Neuronal stem cell (in vitro differentiated cells): ENCODE measurements at regions not wholly inside any gene's neighbourhood (a gene's known extent, or its start where the extent isn't known, plus 50 kb on each side); places are given as distances from the start of the nearest gene placed in this dataset.

ENCODE experiments used
- DNase-seq: peaks from one replicate; pipeline ENCODE4 v3.0.0-alpha.2; 2013; ENCODE audit warnings: low spot score
- H2AFZ ChIP-seq: one replicate; pipeline ENCODE4 v1.6.1; 2013; ENCODE audit warnings: mild to moderate bottlenecking, low read length, inconsistent platforms
- H2AK5ac ChIP-seq: 2 replicates; pipeline ENCODE4 v1.6.1; 2013; ENCODE audit warnings: low read depth, mild to moderate bottlenecking, inconsistent platforms, low read length, moderate library complexity, mixed read lengths
- H2BK120ac ChIP-seq: 2 replicates; pipeline ENCODE4 v1.6.1; 2013; ENCODE audit warnings: low read depth, mild to moderate bottlenecking, inconsistent platforms, low read length, moderate library complexity, mixed read lengths
- H2BK12ac ChIP-seq: one replicate; pipeline ENCODE4 v1.6.1; 2013; ENCODE audit warnings: low read length, inconsistent platforms
- H2BK15ac ChIP-seq: 2 replicates; pipeline ENCODE4 v1.6.1; 2013; ENCODE audit warnings: mild to moderate bottlenecking, low read length, inconsistent platforms, mixed read lengths
- H2BK5ac ChIP-seq: one replicate; pipeline ENCODE4 v1.6.1; 2013; ENCODE audit warnings: inconsistent platforms, mild to moderate bottlenecking, low read length, moderate library complexity
- H3K14ac ChIP-seq: one replicate; pipeline ENCODE4 v1.6.1; 2013; ENCODE audit warnings: low read length, inconsistent platforms
- H3K18ac ChIP-seq: 2 replicates; pipeline ENCODE4 v1.6.1; 2013; ENCODE audit warnings: low read length, inconsistent platforms
- H3K23ac ChIP-seq: 2 replicates; pipeline ENCODE4 v1.6.1; 2013; ENCODE audit warnings: low read depth, mild to moderate bottlenecking, mixed read lengths, low read length, inconsistent platforms; ENCODE audit not compliant: poor library complexity
- H3K27ac ChIP-seq: replicated peaks from 3 replicates; pipeline ENCODE4 v1.5.1; 2013; ENCODE audit warnings: low read length, inconsistent platforms
- H3K27me3 ChIP-seq, 3 experiments: 2 replicates each; pipeline ENCODE4 v1.6.1; 2013; ENCODE audit warnings: low read length in 3 of 3, mild to moderate bottlenecking in 2 of 3, inconsistent platforms in 1 of 3, low read depth in 1 of 3, mixed read lengths in 1 of 3, moderate library complexity in 1 of 3; ENCODE audit not compliant: control insufficient read depth in 3 of 3, insufficient read depth in 3 of 3
- H3K36me3 ChIP-seq, 2 donors: replicated peaks in 1 of 2; 2 replicates each; pipeline ENCODE4 v1.6.1; 2013; ENCODE audit warnings: low read length in 2 of 2; ENCODE audit not compliant: control insufficient read depth in 2 of 2, insufficient read depth in 2 of 2
- H3K4ac ChIP-seq: 2 replicates; pipeline ENCODE4 v1.6.1; 2013; ENCODE audit warnings: inconsistent platforms, mild to moderate bottlenecking, low read length, moderate library complexity
- H3K4me1 ChIP-seq, 2 donors: 1 replicate in 1 of 2; 2 replicates in 1 of 2; pipeline ENCODE4 v1.6.1; 2013; ENCODE audit warnings: low read length in 2 of 2, low read depth in 1 of 2; ENCODE audit not compliant: control insufficient read depth in 2 of 2, insufficient read depth in 1 of 2
- H3K4me2 ChIP-seq: one replicate; pipeline ENCODE4 v1.6.1; 2013; ENCODE audit warnings: mild to moderate bottlenecking, low read length, inconsistent platforms; ENCODE audit not compliant: insufficient read depth, poor library complexity, severe bottlenecking
- H3K4me3 ChIP-seq, 2 donors: 2 replicates each; pipeline ENCODE4 v1.5.1; 2013; ENCODE audit warnings: low read length in 2 of 2, mild to moderate bottlenecking in 2 of 2, inconsistent platforms in 1 of 2, moderate library complexity in 1 of 2
- H3K79me1 ChIP-seq: one replicate; pipeline ENCODE4 v1.6.1; 2013; ENCODE audit warnings: low read depth, mild to moderate bottlenecking, inconsistent platforms, low read length, moderate library complexity
- H3K9ac ChIP-seq: one replicate; pipeline ENCODE4 v1.6.1; 2013; ENCODE audit warnings: mild to moderate bottlenecking, low read depth, low read length, inconsistent platforms; ENCODE audit not compliant: poor library complexity
- H3K9me3 ChIP-seq, 2 donors: replicated peaks in 1 of 2; 2 replicates each; pipeline versions ENCODE3 to v1.6.1; 2013; ENCODE audit warnings: low read length in 2 of 2, mild to moderate bottlenecking in 2 of 2, inconsistent platforms in 1 of 2, low read depth in 1 of 2, mixed read lengths in 1 of 2, moderate library complexity in 1 of 2; ENCODE audit not compliant: control insufficient read depth in 2 of 2, insufficient read depth in 1 of 2
- H4K8ac ChIP-seq: one replicate; pipeline ENCODE4 v1.6.1; 2013; ENCODE audit warnings: low read depth, mild to moderate bottlenecking, inconsistent platforms, low read length, moderate library complexity
- H4K91ac ChIP-seq: one replicate; pipeline ENCODE4 v1.6.1; 2013; ENCODE audit warnings: low read length, low read depth, mild to moderate bottlenecking, inconsistent platforms; ENCODE audit not compliant: poor library complexity
- WGBS, 2 donors: extraction: QIAGEN DNeasy Blood & Tissue Kit; methylation state at CpG; one replicate each; pipeline ENCODE4 v1.1.7; 2013; ENCODE audit warnings: missing lambda C conversion rate in 2 of 2, mixed read lengths in 1 of 2; ENCODE audit not compliant: insufficient read length in 2 of 2, insufficient replicate concordance in 1 of 2; ENCODE audit errors: extremely low coverage in 2 of 2; 5-methylcytosine and 5-hydroxymethylcytosine counted together

DNA sequence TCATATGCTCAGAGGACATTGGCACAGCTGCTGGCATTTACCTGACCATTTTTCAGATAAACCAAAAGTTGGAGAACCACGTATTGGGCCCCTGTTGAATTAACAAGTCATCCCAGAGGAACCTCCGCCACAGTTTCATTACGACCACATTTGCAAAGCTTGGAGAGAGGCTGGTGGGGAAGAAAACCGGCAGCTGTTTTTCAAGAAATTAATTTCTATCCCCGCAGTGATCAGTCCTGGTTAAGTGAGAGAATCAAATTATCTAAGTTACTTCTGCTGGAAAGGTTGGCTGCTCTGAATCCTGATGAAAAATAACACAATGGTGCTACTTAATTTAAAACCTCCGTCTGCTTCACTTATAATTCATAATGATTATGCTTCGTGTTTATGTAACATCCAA is 737.1 kb upstream of the AUTS2 start:
- H4K91ac ChIP-seq: no peak overlapping the region
- no peak overlapping the region for H2BK5ac ChIP-seq
- H3K23ac ChIP-seq: no peak overlapping the region
- H2AK5ac ChIP-seq: no peak overlapping the region
- no peak overlapping the region for H3K14ac ChIP-seq
- H3K4me1 ChIP-seq: no peaks in the 10 kb centered on the region
- H3K4ac ChIP-seq: no peak overlapping the region
- DNase-seq: no peak
- H4K8ac ChIP-seq: no peak overlapping the region
- no peak overlapping the region for H2BK12ac ChIP-seq
- H2BK15ac ChIP-seq: no peak overlapping the region
- no peaks in the 10 kb centered on the region for H3K36me3 ChIP-seq
- H2BK120ac ChIP-seq: no peak overlapping the region
- H3K18ac ChIP-seq: no peak overlapping the region
- no peak overlapping the region for H3K4me3 ChIP-seq
- no peak overlapping the region for H3K27ac ChIP-seq
- H3K79me1 ChIP-seq: no peaks in the 10 kb centered on the region
- H3K27me3 ChIP-seq: no peaks in the 10 kb centered on the region
- H3K9ac ChIP-seq: no peak overlapping the region
- WGBS, 2 donors: no CpG with 5 or more reads among the region's 7 CpGs
- no peak overlapping the region for H3K4me2 ChIP-seq
- H2AFZ ChIP-seq: no peak overlapping the region
- no peaks in the 10 kb centered on the region for H3K9me3 ChIP-seq

DNA sequence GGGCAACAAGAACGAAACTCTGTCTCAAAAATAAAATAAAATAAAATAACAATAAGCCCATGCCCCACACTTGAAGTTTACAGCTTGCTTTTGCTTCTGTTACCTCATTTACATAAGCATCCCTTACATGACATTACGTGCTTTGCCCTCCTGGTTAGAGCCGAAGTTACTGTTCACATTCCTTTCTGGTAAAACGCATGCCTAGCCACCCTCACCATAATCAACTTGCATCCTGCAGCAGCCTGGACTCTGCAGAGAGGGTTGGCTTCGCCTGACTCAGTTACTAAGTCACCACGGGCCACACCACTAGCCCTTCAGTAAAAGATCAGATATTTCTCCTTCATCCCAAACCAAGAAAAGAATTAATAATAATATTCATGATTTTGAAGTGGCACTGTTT is 736.0 kb upstream of the AUTS2 start:
- Histone ChIP-seq H2BK120ac (no peak overlapping the region), H3K4me3 (no peak overlapping the region), H3K27ac (no peak overlapping the region), H3K4ac (no peak overlapping the region), H2BK5ac (no peak overlapping the region), H4K8ac (no peak overlapping the region), H2AFZ (no peak overlapping the region), H3K36me3 (no peaks in the 10 kb centered on the region), H3K14ac (no peak overlapping the region), H3K27me3 (no peaks in the 10 kb centered on the region), H2AK5ac (no peak overlapping the region), H3K18ac (no peak overlapping the region), H4K91ac (no peak overlapping the region), H2BK15ac (no peak overlapping the region), H3K79me1 (no peaks in the 10 kb centered on the region), H2BK12ac (no peak overlapping the region), H3K4me1 (no peaks in the 10 kb centered on the region), H3K9ac (no peak overlapping the region), H3K4me2 (no peak overlapping the region), H3K23ac (no peak overlapping the region), H3K9me3 (no peaks in the 10 kb centered on the region)
- no CpG with 5 or more reads among the region's 6 CpGs for WGBS, 2 donors
- no peak for DNase-seq

DNA sequence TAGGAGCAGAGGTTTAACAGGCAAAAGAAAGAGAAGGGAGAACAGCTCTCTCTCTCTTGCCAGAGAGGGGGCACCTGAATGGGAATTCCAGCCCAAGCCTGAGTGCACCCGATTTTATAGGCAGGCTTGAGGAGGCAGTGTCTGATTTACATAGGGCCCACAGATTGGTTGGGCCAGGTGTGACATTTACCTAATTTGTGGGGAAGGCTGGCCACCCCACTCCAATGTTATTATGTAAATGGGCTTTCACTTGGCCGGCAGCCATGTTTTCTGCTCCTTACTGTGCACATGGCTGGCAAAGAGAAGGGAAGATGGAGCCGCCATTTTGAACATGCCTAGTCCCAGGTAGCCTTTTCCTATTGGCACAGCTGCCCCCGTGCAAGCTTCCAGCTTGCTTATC is 735.5 kb upstream of the AUTS2 start:
- Histone ChIP-seq H3K9me3 (no peaks in the 10 kb centered on the region), H2AK5ac (no peak overlapping the region), H4K91ac (no peak overlapping the region), H3K23ac (no peak overlapping the region), H2AFZ (peak overlapping the region; percentile 17), H3K4me2 (no peak overlapping the region), H3K27me3 (no peaks in the 10 kb centered on the region), H2BK5ac (no peak overlapping the region), H3K18ac (no peak overlapping the region), H4K8ac (no peak overlapping the region), H2BK120ac (no peak overlapping the region), H3K4ac (no peak overlapping the region), H2BK15ac (no peak overlapping the region), H3K36me3 (no peaks in the 10 kb centered on the region), H3K27ac (no peak overlapping the region), H3K9ac (no peak overlapping the region), H3K4me3 (no peak overlapping the region), H3K4me1 (no peaks in the 10 kb centered on the region), H3K14ac (no peak overlapping the region), H3K79me1 (no peaks in the 10 kb centered on the region), H2BK12ac (no peak overlapping the region)
- WGBS, 2 donors: no CpG with 5 or more reads among the region's 4 CpGs
- no peak for DNase-seq

DNA sequence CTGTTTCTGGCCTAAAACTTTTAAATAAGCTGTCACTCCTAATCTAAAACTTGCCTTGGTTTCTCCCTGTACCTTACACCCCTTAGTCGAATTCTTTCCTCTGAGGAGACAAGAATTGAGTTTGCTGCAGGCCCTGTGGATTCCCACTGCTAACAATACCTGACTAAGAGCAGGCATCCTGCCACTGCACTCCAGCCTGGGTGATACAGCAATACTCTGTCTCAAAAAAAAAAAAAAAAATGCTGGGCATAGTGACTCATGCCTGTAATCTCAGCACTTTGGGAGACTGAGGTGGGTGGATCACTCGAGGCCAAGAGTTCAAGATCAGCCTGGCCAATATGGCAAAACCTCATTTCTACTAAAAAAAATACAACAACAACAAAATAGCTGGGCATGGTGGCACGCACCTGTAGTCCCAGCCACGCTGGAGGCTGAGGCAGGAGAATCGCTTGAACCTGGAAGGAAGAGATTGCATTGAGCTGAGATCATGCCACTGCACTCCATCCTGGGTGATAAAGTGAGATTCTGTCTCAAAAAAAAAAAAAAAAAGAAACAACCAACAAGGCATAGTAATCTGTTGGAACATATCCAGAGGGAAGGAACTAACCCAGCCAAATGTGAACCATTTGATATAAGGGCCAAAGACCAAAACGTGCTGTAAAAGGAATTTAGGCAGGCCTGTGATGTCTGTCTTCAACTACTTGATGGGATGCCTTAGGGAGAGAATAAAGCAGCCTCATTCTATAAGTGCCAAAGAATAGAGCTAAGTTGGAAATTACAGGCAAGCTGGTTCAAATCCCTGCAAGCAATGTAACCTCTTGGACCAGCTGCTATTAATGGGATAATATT is 732.7 kb upstream of the AUTS2 start:
- no peak overlapping the region for H3K18ac ChIP-seq
- H3K4me2 ChIP-seq: no peak overlapping the region
- H3K27ac ChIP-seq: no peak overlapping the region
- H3K4me1 ChIP-seq: no peaks in the 10 kb centered on the region
- no peak overlapping the region for H2BK5ac ChIP-seq
- no CpG with 5 or more reads among the region's 6 CpGs for WGBS, 2 donors
- H3K36me3 ChIP-seq: no peaks in the 10 kb centered on the region
- no peak overlapping the region for H3K4ac ChIP-seq
- no peak overlapping the region for H4K8ac ChIP-seq
- no peak overlapping the region for H4K91ac ChIP-seq
- DNase-seq: no peak
- no peak overlapping the region for H2AK5ac ChIP-seq
- no peaks in the 10 kb centered on the region for H3K79me1 ChIP-seq
- H2BK120ac ChIP-seq: no peak overlapping the region
- no peak overlapping the region for H3K4me3 ChIP-seq
- no peak overlapping the region for H3K23ac ChIP-seq
- no peaks in the 10 kb centered on the region for H3K27me3 ChIP-seq
- H2AFZ ChIP-seq: no peak overlapping the region
- no peak overlapping the region for H3K9ac ChIP-seq
- no peak overlapping the region for H3K14ac ChIP-seq
- H3K9me3 ChIP-seq: no peaks in the 10 kb centered on the region
- no peak overlapping the region for H2BK12ac ChIP-seq
- H2BK15ac ChIP-seq: no peak overlapping the region
